K562 (cell line): ENCODE measurements at regions not wholly inside any gene's neighbourhood (a gene's known extent, or its start where the extent isn't known, plus 50 kb on each side); places are given as distances from the start of the nearest gene placed in this dataset.
A peak's percentile ranks its signal among the peaks of the same experiment; 100 is the strongest.

Experiments used
- MLLT1 ChIP-seq, 2 experiments: fragments of 450-650 bp; IDR thresholded peaks; 2 replicates each; pipeline ENCODE4 v1.6.1; 2016
- POLR2AphosphoS5 ChIP-seq: IDR thresholded peaks from 2 replicates; pipeline ENCODE4 v1.6.1; 2011; ENCODE audit warnings: mild to moderate bottlenecking, low read depth, low read length, moderate library complexity; ENCODE audit not compliant: control insufficient read depth, insufficient read depth
- REST ChIP-seq, 2 experiments: fragments of 450-650 bp; formaldehyde crosslinking in 1 of 2; IDR thresholded peaks; 2 replicates each; pipeline versions ENCODE4 v1.4.0 to v1.6.1; 2014 to 2020; ENCODE audit warnings: mild to moderate bottlenecking in 2 of 2, borderline replicate concordance in 1 of 2, low read depth in 1 of 2
- ZBTB17 ChIP-seq: fragments of 450-650 bp; formaldehyde crosslinking; IDR thresholded peaks from 2 replicates; pipeline ENCODE4 v1.4.0; 2020; ENCODE audit warnings: mild to moderate bottlenecking
- ZMIZ1 ChIP-seq, 2 experiments: fragments of 150-350 bp in 1 of 2; IDR thresholded peaks; 2 replicates each; pipeline ENCODE4 v1.6.1; 2012 to 2016; ENCODE audit warnings: low read depth in 2 of 2, low read length in 2 of 2, mild to moderate bottlenecking in 1 of 2, moderate library complexity in 1 of 2

GRCh38 chr18:22567794-22568193 lies 150.1 kb upstream of the CTAGE1 start (continued):
- peak; percentile 92 for TF ChIP-seq REST (IDR thresholded peaks at IDR 0.05; ENCODE audit: borderline replicate concordance)
- no peak for TF ChIP-seq REST (CRISPR knock-in tag; IDR thresholded peaks at IDR 0.05; ENCODE audit: low read depth)
- TF ChIP-seq ZBTB17 (CRISPR knock-in tag), result peak; percentile 99
- no peak for TF ChIP-seq POLR2AphosphoS5
- peak in 1 of 2 experiments; percentile 89; a peak in 2 of 4 replicates for TF ChIP-seq ZMIZ1 (IDR thresholded peaks at IDR 0.05; ENCODE audit: low read depth in 2 of 2, low read length in 2 of 2)
- TF ChIP-seq MLLT1 (IDR thresholded peaks at IDR 0.05), result peak in 1 of 2 experiments; percentile 99; a peak in 2 of 4 replicates
